Kidney (tissue), 13 donors: ENCODE measurements at regions not wholly inside any gene's neighbourhood (a gene's known extent, or its start where the extent isn't known, plus 50 kb on each side); places are given as distances from the start of the nearest gene placed in this dataset.

Source experiments
- DNase-seq, 5 donors: peaks; one replicate each; pipeline ENCODE4 v3.0.0-alpha.2; 2013 to 2020
- FAIRE-seq: peaks from 2 replicates; lab custom pipeline; 2012; peaks lifted over from hg19 to GRCh38; lab: Jason Lieb, UNC
- H3K27ac ChIP-seq, 2 donors: one replicate each; pipeline ENCODE4 v1.7.0; 2013; ENCODE audit warnings: low read depth in 2 of 2, low read length in 2 of 2, inconsistent platforms in 1 of 2
- H3K27me3 ChIP-seq: one replicate; pipeline ENCODE4 v1.7.1; 2013; ENCODE audit warnings: low read length, inconsistent platforms; ENCODE audit not compliant: control insufficient read depth, insufficient read depth
- H3K36me3 ChIP-seq, 3 donors: one replicate each; pipeline versions ENCODE4 v1.7.0 to v1.7.1; 2013; ENCODE audit warnings: low read length in 3 of 3, control low read depth in 1 of 3, inconsistent platforms in 1 of 3; ENCODE audit not compliant: insufficient read depth in 3 of 3, control insufficient read depth in 2 of 3
- H3K4me1 ChIP-seq, 3 donors: one replicate each; pipeline versions ENCODE4 v1.7.0 to v1.7.1; 2013; ENCODE audit warnings: low read length in 3 of 3, inconsistent platforms in 1 of 3, low read depth in 1 of 3; ENCODE audit not compliant: control insufficient read depth in 2 of 3, insufficient read depth in 2 of 3
- H3K4me3 ChIP-seq, 3 donors: one replicate each; pipeline versions ENCODE4 v1.7.0 to v1.8.1; 2013; ENCODE audit warnings: low read length in 3 of 3, control low read depth in 1 of 3, inconsistent platforms in 1 of 3
- H3K9ac ChIP-seq, 3 donors: one replicate each; pipeline versions ENCODE4 v1.7.0 to v1.7.1; 2013; ENCODE audit warnings: low read length in 3 of 3, control low read depth in 1 of 3, inconsistent platforms in 1 of 3
- H3K9me3 ChIP-seq, 3 donors: one replicate each; pipeline versions ENCODE4 v1.7.0 to v1.7.1; 2013; ENCODE audit warnings: low read length in 3 of 3, control low read depth in 1 of 3, inconsistent platforms in 1 of 3; ENCODE audit not compliant: control insufficient read depth in 2 of 3, insufficient read depth in 1 of 3
- intact Hi-C: fragments of 100-400 bp; cut with DNase I; formaldehyde crosslinking; loops from one replicate; pipeline ENCODE4 v1.11.1; 2022
- TF ChIP-seq, protein P1 (sequence below): IDR thresholded peaks from 3 replicates; pipeline ENCODE4 v1.5.1; 2012; ENCODE audit warnings: mild to moderate bottlenecking, moderate library complexity, borderline replicate concordance; ENCODE audit not compliant: insufficient read depth; ENCODE audit errors: extremely low read depth
- donor health status: control.
- donor health status: control.
- donor health status: control.
- donor health status: control.
- donor health status: control.
- donor health status: DM: yes; HTN: yes; CAD: no.
- donor health status: Normal renal cell carcinoma (clear cell type).

DNA sequence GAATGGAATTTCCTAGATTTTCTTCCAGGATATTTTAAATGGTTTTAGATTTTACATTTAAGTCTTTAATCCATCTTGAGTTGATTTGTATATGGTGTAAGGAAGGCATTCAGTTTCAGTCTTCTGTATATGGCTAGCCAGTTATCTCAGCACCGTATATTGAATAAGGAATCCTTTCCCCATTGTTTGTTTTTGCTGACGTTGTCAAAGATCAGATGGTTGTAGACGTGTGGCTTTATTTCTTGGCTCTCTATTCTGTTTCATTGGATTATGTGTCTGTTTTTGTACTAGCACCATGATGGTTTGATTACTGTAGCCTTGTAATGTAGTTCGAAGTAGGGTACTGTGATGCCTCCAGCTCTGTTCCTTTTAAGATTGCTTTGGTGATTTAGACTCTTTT is 325.7 kb upstream of the EPHA6 start:
- Histone ChIP-seq H3K9ac (no peak overlapping the region), H3K4me1 (no peaks in the 10 kb centered on the region), H3K27me3 (no peaks in the 10 kb centered on the region), H3K4me3 (no peak overlapping the region), H3K9me3 (no peaks in the 10 kb centered on the region), H3K36me3 (no peaks in the 10 kb centered on the region), H3K27ac (no peak overlapping the region)
- TF ChIP-seq, protein P1, sequence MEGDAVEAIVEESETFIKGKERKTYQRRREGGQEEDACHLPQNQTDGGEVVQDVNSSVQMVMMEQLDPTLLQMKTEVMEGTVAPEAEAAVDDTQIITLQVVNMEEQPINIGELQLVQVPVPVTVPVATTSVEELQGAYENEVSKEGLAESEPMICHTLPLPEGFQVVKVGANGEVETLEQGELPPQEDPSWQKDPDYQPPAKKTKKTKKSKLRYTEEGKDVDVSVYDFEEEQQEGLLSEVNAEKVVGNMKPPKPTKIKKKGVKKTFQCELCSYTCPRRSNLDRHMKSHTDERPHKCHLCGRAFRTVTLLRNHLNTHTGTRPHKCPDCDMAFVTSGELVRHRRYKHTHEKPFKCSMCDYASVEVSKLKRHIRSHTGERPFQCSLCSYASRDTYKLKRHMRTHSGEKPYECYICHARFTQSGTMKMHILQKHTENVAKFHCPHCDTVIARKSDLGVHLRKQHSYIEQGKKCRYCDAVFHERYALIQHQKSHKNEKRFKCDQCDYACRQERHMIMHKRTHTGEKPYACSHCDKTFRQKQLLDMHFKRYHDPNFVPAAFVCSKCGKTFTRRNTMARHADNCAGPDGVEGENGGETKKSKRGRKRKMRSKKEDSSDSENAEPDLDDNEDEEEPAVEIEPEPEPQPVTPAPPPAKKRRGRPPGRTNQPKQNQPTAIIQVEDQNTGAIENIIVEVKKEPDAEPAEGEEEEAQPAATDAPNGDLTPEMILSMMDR: no peak
- DNase-seq: no peak
- intact Hi-C loops: no loop called here
- no peak for FAIRE-seq

DNA sequence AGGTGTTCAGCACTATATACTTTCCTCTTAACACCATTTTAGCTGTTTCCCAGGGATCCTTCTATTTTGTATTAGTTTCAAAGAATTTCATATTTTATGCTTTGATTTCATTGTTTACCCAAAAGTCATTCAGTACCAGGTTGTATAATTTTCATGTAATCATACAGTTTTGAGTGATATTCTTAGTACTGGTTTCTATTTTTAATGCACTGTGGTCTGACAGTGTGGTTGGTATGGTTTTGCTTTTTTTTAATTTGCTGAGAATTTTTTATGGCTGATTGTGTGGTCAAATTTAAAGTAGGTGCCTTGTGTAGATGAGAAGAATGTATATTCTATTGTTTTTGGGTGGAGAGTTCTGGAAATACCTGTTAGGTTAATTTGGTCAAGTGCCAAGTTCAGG is 323.4 kb upstream of the EPHA6 start:
- FAIRE-seq (no peak), DNase-seq (no peak)
- H3K9ac ChIP-seq: no peak overlapping the region
- TF ChIP-seq, protein P1: no peak
- intact Hi-C loops: no loop called here
- H3K27ac ChIP-seq: no peak overlapping the region
- no peaks in the 10 kb centered on the region for H3K4me1 ChIP-seq
- no peaks in the 10 kb centered on the region for H3K36me3 ChIP-seq
- no peaks in the 10 kb centered on the region for H3K9me3 ChIP-seq
- no peaks in the 10 kb centered on the region for H3K27me3 ChIP-seq
- H3K4me3 ChIP-seq: no peak overlapping the region

DNA sequence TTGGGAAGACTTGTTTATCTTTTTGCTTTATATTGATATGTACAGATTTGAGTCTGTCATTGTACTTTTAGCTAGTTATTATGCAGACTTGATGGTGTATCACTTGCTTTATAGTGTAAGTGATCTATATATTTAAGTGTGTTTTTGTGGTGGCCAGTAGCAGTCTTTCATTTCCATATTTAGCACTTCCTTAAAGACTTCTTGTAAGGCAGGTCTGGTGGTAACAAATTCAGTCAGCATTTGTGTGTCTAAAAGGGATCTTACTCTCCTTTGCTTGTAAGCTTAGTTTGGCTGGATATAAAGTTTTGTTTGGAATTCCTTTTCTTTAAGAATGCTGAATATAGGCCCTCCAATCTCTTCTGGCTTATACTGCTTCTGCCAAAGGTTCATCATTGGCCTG is 322.5 kb upstream of the EPHA6 start:
- no peaks in the 10 kb centered on the region for H3K36me3 ChIP-seq
- DNase-seq (no peak), FAIRE-seq (no peak)
- no peak overlapping the region for H3K9ac ChIP-seq
- no peaks in the 10 kb centered on the region for H3K4me1 ChIP-seq
- TF ChIP-seq, protein P1: no peak
- H3K9me3 ChIP-seq: no peaks in the 10 kb centered on the region
- intact Hi-C loops: no loop called here
- no peak overlapping the region for H3K27ac ChIP-seq
- H3K4me3 ChIP-seq: no peak overlapping the region
- no peaks in the 10 kb centered on the region for H3K27me3 ChIP-seq

DNA sequence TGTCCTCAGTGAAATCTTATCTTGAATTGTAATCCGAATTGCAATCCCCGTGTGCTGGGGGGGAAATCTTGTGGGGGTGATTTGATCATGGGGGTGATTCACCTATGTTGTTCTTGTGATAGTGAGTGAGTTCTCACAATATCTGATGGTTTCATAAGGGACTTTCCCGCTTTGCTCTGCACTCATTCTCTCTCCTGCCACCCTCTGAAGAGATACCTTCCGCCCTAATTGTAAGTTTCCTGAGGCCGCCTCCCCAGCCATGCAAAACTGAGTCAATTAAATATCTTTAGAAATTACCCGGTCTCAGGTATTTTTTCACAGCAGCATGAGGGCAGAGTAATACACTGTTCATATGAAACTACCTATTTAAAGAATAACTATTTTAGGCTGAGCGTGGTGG is 304.1 kb upstream of the EPHA6 start:
- Histone ChIP-seq H3K27me3 (no peaks in the 10 kb centered on the region), H3K27ac (no peak overlapping the region), H3K9me3 (no peaks in the 10 kb centered on the region), H3K4me3 (no peak overlapping the region), H3K9ac (no peak overlapping the region), H3K36me3 (no peaks in the 10 kb centered on the region), H3K4me1 (no peaks in the 10 kb centered on the region)
- intact Hi-C loops: no loop called here
- FAIRE-seq: no peak
- no peak for DNase-seq
- TF ChIP-seq, protein P1: no peak
